NCI-H774 (cell line): ENCODE measurements at regions not wholly inside any gene's neighbourhood (a gene's known extent, or its start where the extent isn't known, plus 50 kb on each side); places are given as distances from the start of the nearest gene placed in this dataset.
"Not testable (repeated sequence)": the region's sequence is repeated elsewhere in the genome, so short reads cannot be mapped to it uniquely, and the experiment has no call there.

ENCODE experiments used
- DNase-seq: peaks from one replicate; lab custom pipeline; 2025; lab: John Stamatoyannopoulos, UW

GRCh38 chr7:37617406-37617805, 66.2 kb upstream of the GPR141 start:
- not testable (repeated sequence) for DNase-seq

GRCh38 chr7:37633048-37633447, 50.5 kb upstream of the GPR141 start:
- no peak for DNase-seq
